Gastrocnemius medialis (tissue), 4 donors: ENCODE measurements at regions not wholly inside any gene's neighbourhood (a gene's known extent, or its start where the extent isn't known, plus 50 kb on each side); places are given as distances from the start of the nearest gene placed in this dataset.
"Not testable (repeated sequence)": the region's sequence is repeated elsewhere in the genome, so short reads cannot be mapped to it uniquely, and the experiment has no call there.

Source experiments
- POLR2A ChIP-seq, 2 donors: fragments of 450-650 bp; IDR thresholded peaks; one replicate each; pipeline ENCODE4 v1.6.1; 2017; ENCODE audit warnings: antibody characterized with exemption in 2 of 2, mild to moderate bottlenecking in 2 of 2, moderate library complexity in 2 of 2
- TF ChIP-seq, protein P1 (sequence below), 5 experiments: fragments of 450-650 bp in 3 of 5; fragments of 200-600 bp in 2 of 5; sonication (generic) in 2 of 5; IDR thresholded peaks in 4 of 5; conservative IDR thresholded peaks in 1 of 5; 1 replicate in 4 of 5; 2 replicates in 1 of 5; pipeline ENCODE4 v1.5.1; 2016 to 2019; ENCODE audit warnings: antibody characterized with exemption in 5 of 5, mild to moderate bottlenecking in 3 of 5, moderate library complexity in 3 of 5

- TF ChIP-seq, protein P1, sequence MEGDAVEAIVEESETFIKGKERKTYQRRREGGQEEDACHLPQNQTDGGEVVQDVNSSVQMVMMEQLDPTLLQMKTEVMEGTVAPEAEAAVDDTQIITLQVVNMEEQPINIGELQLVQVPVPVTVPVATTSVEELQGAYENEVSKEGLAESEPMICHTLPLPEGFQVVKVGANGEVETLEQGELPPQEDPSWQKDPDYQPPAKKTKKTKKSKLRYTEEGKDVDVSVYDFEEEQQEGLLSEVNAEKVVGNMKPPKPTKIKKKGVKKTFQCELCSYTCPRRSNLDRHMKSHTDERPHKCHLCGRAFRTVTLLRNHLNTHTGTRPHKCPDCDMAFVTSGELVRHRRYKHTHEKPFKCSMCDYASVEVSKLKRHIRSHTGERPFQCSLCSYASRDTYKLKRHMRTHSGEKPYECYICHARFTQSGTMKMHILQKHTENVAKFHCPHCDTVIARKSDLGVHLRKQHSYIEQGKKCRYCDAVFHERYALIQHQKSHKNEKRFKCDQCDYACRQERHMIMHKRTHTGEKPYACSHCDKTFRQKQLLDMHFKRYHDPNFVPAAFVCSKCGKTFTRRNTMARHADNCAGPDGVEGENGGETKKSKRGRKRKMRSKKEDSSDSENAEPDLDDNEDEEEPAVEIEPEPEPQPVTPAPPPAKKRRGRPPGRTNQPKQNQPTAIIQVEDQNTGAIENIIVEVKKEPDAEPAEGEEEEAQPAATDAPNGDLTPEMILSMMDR (IDR thresholded peaks at IDR 0.05 in 4 of 5, conservative IDR thresholded peaks at IDR 0.05 in 1 of 5), result not testable (repeated sequence)
- TF ChIP-seq POLR2A (IDR thresholded peaks at IDR 0.05), result not testable (repeated sequence)
Measured at GRCh38 chrX:97915390-97915789, 1031.7 kb downstream of the RPA4 start.
